Keratinocyte (primary cell): ENCODE measurements at regions not wholly inside any gene's neighbourhood (a gene's known extent, or its start where the extent isn't known, plus 50 kb on each side); places are given as distances from the start of the nearest gene placed in this dataset.

Experiments used
- DNase-seq: peaks from one replicate; pipeline ENCODE4 v3.0.0-alpha.2; 2011; ENCODE audit warnings: low read depth, missing footprints, low spot score
- FAIRE-seq: peaks from 2 replicates; lab custom pipeline; 2011; peaks lifted over from hg19 to GRCh38; lab: Jason Lieb, UNC
- H2AFZ ChIP-seq: 2 replicates; pipeline ENCODE4 v1.6.0; 2012; ENCODE audit warnings: low read length, control low read depth, inconsistent platforms; ENCODE audit not compliant: control insufficient read depth
- H3K27ac ChIP-seq: 2 replicates; pipeline ENCODE4 v1.5.1; 2011; ENCODE audit warnings: low read length; ENCODE audit not compliant: control insufficient read depth, insufficient read depth
- H3K27me3 ChIP-seq: 3 replicates; pipeline ENCODE4 v1.6.0; 2011; ENCODE audit warnings: low read length; ENCODE audit not compliant: control insufficient read depth, insufficient read depth; ENCODE audit errors: extremely low read depth
- H3K36me3 ChIP-seq, 2 experiments: 2 replicates in 1 of 2; 3 replicates in 1 of 2; pipeline ENCODE4 v1.5.1; 2011; ENCODE audit warnings: low read length in 2 of 2, mild to moderate bottlenecking in 1 of 2; ENCODE audit not compliant: control insufficient read depth in 2 of 2, insufficient read depth in 2 of 2; ENCODE audit errors: extremely low read depth in 1 of 2
- H3K4me1 ChIP-seq: 3 replicates; pipeline ENCODE4 v1.5.1; 2011; ENCODE audit warnings: low read length; ENCODE audit not compliant: control insufficient read depth, insufficient read depth; ENCODE audit errors: extremely low read depth
- H3K4me2 ChIP-seq: 3 replicates; pipeline ENCODE4 v1.6.0; 2011; ENCODE audit warnings: low read depth, low read length; ENCODE audit not compliant: control insufficient read depth, insufficient read depth; ENCODE audit errors: extremely low read depth
- H3K4me3 ChIP-seq, 3 experiments: fragments of 200-600 bp in 1 of 3; sonication (generic) in 1 of 3; 2 replicates in 2 of 3; 3 replicates in 1 of 3; pipeline ENCODE4 v1.5.1; 2011 to 2016; ENCODE audit warnings: low read length in 3 of 3, mild to moderate bottlenecking in 3 of 3, control low read depth in 2 of 3, inconsistent platforms in 1 of 3, low read depth in 1 of 3, mixed read lengths in 1 of 3, mixed run types in 1 of 3, moderate library complexity in 1 of 3; ENCODE audit not compliant: control insufficient read depth in 2 of 3, insufficient read depth in 2 of 3; ENCODE audit errors: extremely low read depth in 1 of 3
- H3K79me2 ChIP-seq: 2 replicates; pipeline ENCODE4 v1.6.0; 2012; ENCODE audit warnings: low read length; ENCODE audit not compliant: control insufficient read depth, insufficient read depth
- H3K9ac ChIP-seq: 3 replicates; pipeline ENCODE4 v1.6.0; 2011; ENCODE audit warnings: low read length; ENCODE audit not compliant: control insufficient read depth, insufficient read depth; ENCODE audit errors: extremely low read depth
- H3K9me1 ChIP-seq: 3 replicates; pipeline ENCODE4 v1.6.0; 2011; ENCODE audit warnings: low read length; ENCODE audit not compliant: control insufficient read depth, insufficient read depth; ENCODE audit errors: extremely low read depth
- H3K9me3 ChIP-seq: 2 replicates; pipeline ENCODE4 v1.5.1; 2012; ENCODE audit warnings: low read depth, low read length; ENCODE audit not compliant: control insufficient read depth
- H4K20me1 ChIP-seq: 3 replicates; pipeline ENCODE4 v1.6.0; 2011; ENCODE audit warnings: low read length; ENCODE audit not compliant: control insufficient read depth, insufficient read depth; ENCODE audit errors: extremely low read depth
- EZH2 ChIP-seq: IDR thresholded peaks from one replicate; pipeline ENCODE4 v1.6.1; 2012; ENCODE audit warnings: inconsistent platforms, mild to moderate bottlenecking, low read length, moderate library complexity
- dilution Hi-C: fragments of 300-500 bp; cut with MboI; formaldehyde crosslinking; loops from one replicate; pipeline ENCODE4 v1.7.0; 2020; ENCODE audit warnings: low sequenced_read_pairs; ENCODE audit not compliant: extremely low pct_ligation_motif_present
- TF ChIP-seq, protein P1 (sequence below), 3 experiments: IDR thresholded peaks in 1 of 3; conservative IDR thresholded peaks in 1 of 3; optimal IDR thresholded peaks in 1 of 3; 2 replicates in 2 of 3; 3 replicates in 1 of 3; pipeline versions ENCODE3 to v1.5.1; 2011; ENCODE audit warnings: low read length in 3 of 3, mild to moderate bottlenecking in 3 of 3, moderate library complexity in 2 of 3, control low read depth in 1 of 3, inconsistent platforms in 1 of 3; ENCODE audit not compliant: insufficient read depth in 2 of 3; ENCODE audit errors: extremely low read depth in 1 of 3

GRCh38 chr12:69099201-69099837 lies 140.1 kb upstream of the CPSF6 start:
- H3K4me3 ChIP-seq: no peak overlapping the region
- no peaks in the 10 kb centered on the region for H3K36me3 ChIP-seq
- no peak overlapping the region for H3K27ac ChIP-seq
- dilution Hi-C loops: no loop called here
- H3K4me2 ChIP-seq: no peak overlapping the region
- H4K20me1 ChIP-seq: no peaks in the 10 kb centered on the region
- H3K79me2 ChIP-seq: no peaks in the 10 kb centered on the region
- TF ChIP-seq EZH2: no peak
- TF ChIP-seq, protein P1, sequence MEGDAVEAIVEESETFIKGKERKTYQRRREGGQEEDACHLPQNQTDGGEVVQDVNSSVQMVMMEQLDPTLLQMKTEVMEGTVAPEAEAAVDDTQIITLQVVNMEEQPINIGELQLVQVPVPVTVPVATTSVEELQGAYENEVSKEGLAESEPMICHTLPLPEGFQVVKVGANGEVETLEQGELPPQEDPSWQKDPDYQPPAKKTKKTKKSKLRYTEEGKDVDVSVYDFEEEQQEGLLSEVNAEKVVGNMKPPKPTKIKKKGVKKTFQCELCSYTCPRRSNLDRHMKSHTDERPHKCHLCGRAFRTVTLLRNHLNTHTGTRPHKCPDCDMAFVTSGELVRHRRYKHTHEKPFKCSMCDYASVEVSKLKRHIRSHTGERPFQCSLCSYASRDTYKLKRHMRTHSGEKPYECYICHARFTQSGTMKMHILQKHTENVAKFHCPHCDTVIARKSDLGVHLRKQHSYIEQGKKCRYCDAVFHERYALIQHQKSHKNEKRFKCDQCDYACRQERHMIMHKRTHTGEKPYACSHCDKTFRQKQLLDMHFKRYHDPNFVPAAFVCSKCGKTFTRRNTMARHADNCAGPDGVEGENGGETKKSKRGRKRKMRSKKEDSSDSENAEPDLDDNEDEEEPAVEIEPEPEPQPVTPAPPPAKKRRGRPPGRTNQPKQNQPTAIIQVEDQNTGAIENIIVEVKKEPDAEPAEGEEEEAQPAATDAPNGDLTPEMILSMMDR (optimal IDR thresholded peaks at IDR 0.05 in 1 of 3, IDR thresholded peaks at IDR 0.05 in 1 of 3, conservative IDR thresholded peaks at IDR 0.05 in 1 of 3; ENCODE audit: extremely low read depth in 1 of 3, insufficient read depth in 2 of 3, low read length in 3 of 3): no peak
- peaks cover 11% of the 10 kb centered on the region for H3K4me1 ChIP-seq
- no peaks in the 10 kb centered on the region for H3K9me3 ChIP-seq
- H3K9me1 ChIP-seq: no peaks in the 10 kb centered on the region
- FAIRE-seq (no peak), DNase-seq (no peak)
- H2AFZ ChIP-seq: no peak overlapping the region
- H3K9ac ChIP-seq: no peak overlapping the region
- H3K27me3 ChIP-seq: no peaks in the 10 kb centered on the region

DNA sequence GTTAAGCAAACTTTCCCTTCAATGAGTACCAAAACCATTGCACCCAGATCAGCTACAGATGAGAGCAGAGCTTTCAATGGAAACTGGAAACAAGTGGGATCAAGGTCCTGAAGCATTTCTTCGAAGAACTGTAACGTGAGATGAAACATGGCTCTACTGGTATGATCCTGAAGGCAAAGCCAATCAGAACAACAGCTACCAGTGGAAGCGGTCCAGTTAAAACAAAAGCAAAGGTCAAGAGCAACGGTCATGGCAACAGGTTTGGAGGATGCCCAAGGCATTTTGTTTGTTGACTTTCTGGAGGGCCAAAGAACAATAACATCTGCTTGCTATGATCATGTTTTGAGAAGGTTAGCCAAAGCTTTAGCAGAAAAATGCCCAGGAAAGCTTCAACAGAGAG lies 137.9 kb upstream of the CPSF6 start:
- FAIRE-seq (no peak), DNase-seq (no peak)
- Histone ChIP-seq H3K36me3 (no peaks in the 10 kb centered on the region), H3K4me3 (no peak overlapping the region), H3K79me2 (no peaks in the 10 kb centered on the region), H4K20me1 (no peaks in the 10 kb centered on the region), H3K4me1 (peaks cover 9% of the 10 kb centered on the region), H3K9me3 (no peaks in the 10 kb centered on the region), H3K27me3 (no peaks in the 10 kb centered on the region), H3K27ac (no peak overlapping the region), H3K9ac (no peak overlapping the region), H3K9me1 (no peaks in the 10 kb centered on the region), H3K4me2 (no peak overlapping the region), H2AFZ (no peak overlapping the region)
- dilution Hi-C loops: no loop called here
- TF ChIP-seq, protein P1 (optimal IDR thresholded peaks at IDR 0.05 in 1 of 3, IDR thresholded peaks at IDR 0.05 in 1 of 3, conservative IDR thresholded peaks at IDR 0.05 in 1 of 3; ENCODE audit: extremely low read depth in 1 of 3, insufficient read depth in 2 of 3, low read length in 3 of 3): no peak
- no peak for TF ChIP-seq EZH2
